HG03060 (cell line): ENCODE measurements at regions not wholly inside any gene's neighbourhood (a gene's known extent, or its start where the extent isn't known, plus 50 kb on each side); places are given as distances from the start of the nearest gene placed in this dataset.

Experiments used
- ATAC-seq: cut with Tn5 transposase; IDR thresholded peaks from one replicate; pipeline ENCODE4 v1.9.1; 2021; ENCODE audit warnings: low read depth, moderate number of reproducible peaks; ENCODE audit not compliant: unreplicated experiment

DNA sequence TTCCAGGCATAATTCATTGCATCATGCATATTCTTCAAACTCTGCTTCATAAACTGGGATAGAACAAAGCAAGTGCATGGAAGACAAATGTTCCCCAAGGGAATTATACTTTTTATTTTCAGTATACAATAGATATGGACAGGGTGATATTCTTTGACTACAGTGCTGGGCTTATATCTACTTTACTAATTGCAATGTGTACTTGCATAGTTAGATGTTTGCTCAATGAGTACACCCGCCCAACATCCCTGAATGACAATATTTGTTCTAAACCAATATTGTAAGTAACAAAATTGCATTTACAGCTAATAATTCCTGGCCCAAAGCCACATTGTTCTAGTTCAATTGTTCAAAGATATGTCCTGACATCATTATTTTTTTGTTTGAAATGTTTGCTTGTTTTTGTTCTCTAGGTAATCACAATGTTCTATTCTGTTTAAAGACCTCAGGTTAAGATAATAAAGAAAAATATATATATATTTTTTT, 171.4 kb downstream of the PTN start:
- ATAC-seq = no peak

GRCh38 chr7:137169282-137169698, 174.2 kb downstream of the PTN start:
- no peak for ATAC-seq

GRCh38 chr7:137167609-137168008, 175.9 kb downstream of the PTN start:
- ATAC-seq = no peak

DNA sequence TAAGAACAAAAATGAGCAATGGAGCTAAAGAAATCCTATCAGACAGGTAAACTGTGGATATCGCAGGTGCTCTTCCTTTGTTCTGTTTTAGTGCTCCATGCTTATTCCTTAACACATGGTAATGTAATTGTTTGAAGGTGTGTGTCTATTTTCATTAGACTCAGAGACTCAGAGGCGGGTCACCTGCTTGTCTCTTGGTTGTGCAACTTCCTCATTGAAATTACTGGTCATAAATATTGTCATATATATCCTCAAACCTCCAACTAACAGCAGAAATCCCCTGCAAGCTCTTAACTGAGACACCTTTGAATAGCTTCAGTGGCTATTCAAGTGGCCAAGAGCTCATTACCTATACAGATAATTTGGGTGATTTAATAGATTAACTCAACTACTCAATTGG, 177.2 kb downstream of the PTN start:
- no peak for ATAC-seq

GRCh38 chr7:137165786-137166185, 177.7 kb downstream of the PTN start:
- ATAC-seq = no peak

DNA sequence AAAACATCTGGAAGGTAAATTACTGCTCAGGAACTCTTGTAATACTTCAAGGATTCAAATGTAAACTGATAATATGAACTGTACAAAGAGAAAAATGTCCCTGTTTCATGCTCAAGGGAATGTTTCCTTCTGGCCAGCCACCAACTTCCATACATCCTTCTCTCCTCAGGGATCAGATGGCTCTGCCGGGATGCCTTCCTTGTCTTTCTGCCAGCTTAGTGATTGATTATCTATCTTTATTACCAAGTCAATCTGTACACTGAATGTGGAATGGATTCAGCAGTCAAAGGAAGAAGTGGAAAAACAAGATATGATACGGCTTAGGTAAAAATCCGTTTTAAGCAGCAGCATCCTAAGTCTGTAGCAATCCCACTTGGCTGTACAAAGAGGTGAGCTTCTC, 178.3 kb downstream of the PTN start:
- ATAC-seq = no peak

GRCh38 chr7:137164251-137164650, 179.3 kb downstream of the PTN start:
- ATAC-seq = no peak

DNA sequence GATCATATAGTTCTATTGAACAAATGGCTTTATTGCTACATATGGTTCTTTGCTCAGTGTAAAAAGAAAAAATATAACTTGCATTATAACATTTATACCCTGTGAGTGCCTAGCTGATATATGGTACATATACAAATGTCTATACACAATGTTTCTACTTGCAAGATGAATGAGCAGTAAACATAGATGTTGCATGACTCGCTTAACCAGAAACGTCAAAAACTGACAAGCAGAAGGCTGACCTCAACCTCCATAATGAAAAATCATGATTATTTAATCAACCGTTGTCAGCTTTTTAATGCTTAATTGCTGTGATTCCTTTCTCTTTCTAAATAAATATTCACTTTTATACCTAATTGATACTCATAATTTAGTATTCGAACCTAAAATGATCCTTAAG, 183.3 kb downstream of the PTN start:
- no peak for ATAC-seq

DNA sequence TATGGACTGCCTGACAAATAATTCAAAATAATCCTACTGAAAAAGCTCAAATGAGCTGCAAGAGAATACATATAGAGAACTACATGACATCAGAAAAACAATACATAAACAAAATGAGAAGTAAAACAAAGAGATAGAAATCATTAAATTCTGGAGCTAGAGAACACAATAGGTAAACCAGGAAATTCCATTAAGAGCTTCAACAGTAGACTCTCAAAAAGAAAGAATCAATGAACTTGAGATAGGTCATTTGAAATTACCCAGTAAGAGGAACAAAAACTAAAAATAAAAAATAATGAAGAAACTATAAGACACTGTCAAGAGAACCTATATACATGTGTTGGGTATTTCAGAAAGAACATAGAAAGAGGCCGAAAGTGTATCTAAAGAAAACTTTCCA, 186.3 kb downstream of the PTN start:
- ATAC-seq = no peak

DNA sequence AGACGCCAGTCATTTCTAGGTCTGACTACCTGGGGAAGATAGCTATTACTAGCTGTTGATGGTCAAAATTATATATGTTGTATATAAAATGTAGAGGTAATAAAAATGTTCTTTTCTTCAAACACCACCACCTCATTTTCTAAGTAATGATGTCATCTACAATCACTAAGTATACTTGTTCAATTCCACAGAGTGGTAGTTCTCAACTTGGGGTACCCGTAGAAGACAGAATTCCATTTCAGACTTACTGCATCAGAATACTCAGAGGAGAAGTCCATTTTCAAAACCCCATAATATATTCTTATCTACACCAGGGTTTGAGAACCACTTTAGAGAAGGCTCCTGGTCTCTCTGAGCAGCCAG, 191.9 kb downstream of the PTN start:
- no peak for ATAC-seq

DNA sequence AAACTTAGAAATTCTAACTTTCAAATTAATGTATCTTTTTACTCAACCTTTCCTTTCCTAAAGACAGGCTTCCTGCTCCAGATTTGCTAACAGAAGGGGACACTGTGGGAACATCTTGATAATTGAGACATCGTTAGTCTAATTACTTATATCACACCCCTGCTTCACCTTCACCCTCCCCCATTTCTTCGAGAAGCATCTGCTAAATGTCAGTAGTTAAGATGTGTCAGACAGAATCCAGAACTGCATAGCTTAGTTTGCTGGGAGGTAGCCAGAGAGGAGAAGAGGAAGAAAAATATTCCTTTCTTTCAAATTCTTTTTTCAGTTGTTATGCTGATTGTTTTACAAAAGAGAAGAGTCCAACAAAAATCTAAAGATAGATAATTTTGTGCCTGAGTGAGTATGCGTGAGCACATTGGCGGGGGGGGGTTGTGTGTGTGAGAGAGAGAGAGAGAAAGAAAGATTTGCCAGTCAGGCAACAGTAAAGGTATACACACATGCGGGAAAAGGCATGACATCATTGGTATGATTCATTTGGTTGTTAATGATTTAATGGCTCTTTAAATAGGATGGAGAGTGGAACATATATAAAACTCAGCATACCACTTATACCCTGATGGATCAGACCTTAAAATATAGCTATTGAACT, 192.4 kb downstream of the PTN start:
- ATAC-seq = no peak

- no peak for ATAC-seq
These were observed 196.2 kb downstream of the PTN start for GRCh38 chr7:137147338-137147720.

DNA sequence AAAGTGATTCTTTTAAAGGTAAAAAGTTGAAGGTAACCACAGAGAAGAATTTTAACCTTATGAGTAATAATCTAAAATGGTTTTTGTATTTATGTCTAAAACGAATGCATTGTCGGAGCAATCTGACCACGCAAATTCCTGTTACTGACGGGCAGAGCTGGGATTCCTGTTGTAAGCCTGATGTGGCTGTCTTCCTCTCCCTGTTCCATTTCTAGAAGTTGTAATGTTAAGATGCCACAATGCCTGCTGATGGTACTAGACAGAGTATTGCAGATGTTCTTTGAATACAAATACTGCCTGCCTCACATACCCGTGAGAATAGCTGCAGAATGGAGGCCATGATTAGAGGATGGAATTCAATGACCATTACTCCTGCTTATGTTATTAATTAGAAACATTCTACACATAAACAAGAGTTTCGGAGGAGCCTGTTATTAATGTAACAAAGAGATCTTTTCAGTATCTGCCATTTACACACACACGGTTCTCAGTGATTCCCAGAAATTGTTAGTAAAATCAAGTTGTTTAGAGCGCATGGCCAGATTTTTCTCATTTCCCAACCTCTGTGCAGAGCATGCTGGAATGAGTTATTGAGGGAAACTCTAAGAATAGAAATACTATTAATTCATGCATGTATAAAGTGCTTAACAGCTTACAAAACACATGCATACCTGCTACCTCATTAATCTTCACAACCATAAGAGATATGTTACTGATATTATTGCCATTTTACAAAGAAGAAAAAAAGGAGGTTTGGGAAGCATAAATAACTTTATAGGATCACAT, 196.8 kb downstream of the PTN start:
- ATAC-seq = no peak

DNA sequence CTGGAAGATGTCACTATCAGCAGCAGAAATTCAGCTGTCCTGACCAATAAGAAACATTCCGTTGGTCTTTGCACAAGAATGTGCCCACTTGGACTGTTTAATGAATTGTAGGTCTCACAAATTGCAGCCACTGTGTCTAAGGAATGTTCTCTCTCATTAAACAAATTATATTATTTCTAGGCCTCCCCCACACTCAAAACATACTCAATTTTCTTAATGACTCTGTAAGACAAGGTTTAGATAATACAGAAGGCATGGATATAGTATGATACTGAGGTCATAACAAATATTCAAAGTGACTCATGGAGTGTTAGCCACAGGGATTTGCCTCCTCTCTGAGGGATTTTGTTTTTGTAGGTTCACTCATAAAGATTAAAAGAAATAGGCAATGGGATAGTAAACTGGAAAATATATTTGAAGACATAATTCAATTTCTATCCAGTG, 197.5 kb downstream of the PTN start:
- no peak for ATAC-seq

- no peak for ATAC-seq
These were observed 201.2 kb downstream of the PTN start for GRCh38 chr7:137142376-137142775.

DNA sequence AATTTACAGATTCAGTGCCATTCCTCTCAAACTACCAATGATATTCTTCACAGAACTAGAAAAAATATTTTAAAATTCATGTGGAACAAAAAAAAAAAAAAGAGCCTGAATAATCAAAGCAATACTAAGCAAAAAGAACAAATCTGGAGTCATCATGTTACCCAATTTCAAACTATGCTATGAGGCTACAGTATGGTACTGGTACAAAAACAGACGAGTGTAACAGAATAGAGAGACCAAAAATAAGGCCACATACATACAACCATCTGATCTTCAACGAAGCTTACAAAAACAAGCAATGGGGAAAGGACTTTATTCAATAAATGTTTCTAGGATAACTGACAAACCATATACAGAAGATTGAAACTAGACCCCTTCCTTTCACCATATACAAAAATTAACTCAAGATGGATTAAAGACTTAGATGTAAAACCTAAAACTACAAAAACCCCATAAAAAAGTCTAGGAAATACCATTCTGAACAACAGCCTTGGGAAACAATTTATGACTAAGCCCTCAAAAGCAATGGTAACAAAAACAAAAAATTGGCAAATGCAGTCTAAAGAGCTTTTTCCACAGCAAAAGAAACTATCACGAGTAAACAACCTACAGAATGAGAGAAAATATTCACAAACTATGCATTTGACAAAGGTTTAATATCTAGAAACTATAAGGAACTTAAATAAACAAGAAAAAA, 207.7 kb downstream of the PTN start:
- no peak for ATAC-seq

- ATAC-seq = no peak
These were observed 212.8 kb downstream of the PTN start for GRCh38 chr7:137130751-137131158.

- ATAC-seq = no peak
These were observed 214.5 kb downstream of the PTN start for GRCh38 chr7:137129025-137129424.

- ATAC-seq = no peak
These were observed 215.7 kb downstream of the PTN start for GRCh38 chr7:137127806-137128205.

DNA sequence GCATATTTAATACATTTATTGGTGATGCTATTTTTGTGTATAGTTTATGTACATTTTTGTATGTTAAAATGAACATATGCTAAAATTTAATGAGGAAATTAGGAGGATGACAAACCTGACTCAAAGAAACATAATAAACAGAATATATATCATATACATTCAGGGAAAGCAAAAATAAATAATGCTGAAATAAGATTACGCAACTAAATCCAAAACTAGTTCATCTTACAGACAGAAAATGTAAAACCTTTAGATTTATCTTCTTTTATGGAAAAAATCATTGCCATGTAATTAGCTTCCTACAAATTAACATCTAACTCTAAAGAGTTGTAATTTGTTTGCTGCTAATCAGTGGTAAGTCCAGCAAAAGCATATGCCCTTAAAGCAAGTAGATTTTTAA, 216.5 kb downstream of the PTN start:
- ATAC-seq = no peak

DNA sequence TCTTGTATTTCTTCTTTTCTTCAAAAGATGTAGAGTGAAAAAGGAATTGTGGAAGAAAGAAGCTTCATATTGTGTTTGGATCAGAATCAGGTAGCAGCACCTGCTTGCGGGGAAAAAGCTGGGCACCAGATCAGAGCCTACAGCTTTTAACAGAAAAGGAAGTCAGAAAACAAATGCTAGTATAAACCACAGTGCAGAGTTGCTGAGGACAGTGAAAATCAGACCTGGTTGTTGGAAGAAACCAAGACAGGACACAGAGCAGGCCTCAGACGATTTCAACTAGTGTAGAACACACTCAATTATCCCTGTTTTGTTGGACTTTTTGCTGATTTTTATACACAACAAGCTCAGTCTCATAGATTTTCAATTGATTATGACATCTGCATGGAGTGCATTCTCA, 221.4 kb downstream of the PTN start:
- no peak for ATAC-seq

DNA sequence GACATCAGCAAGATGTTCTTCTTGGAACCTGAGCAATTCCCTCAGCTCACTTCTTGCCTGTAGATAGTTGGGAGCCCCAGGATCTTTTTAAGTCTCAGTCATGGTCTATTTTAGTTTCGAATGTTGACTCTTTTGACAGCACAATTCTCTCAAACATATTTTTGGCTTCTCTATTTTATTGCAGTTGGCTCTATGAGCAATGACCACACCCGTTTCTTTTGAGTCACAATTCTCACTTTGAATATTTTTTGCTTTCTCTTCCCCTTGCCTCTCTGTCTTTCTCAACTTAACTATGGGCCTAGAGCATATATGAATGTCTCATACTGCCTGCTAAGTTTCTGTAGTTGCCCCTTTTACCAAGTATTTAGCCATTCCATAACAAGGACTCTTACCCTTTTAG, 222.8 kb downstream of the PTN start:
- peak; percentile 78 for ATAC-seq
